HG03460 (cell line): ENCODE measurements at regions not wholly inside any gene's neighbourhood (a gene's known extent, or its start where the extent isn't known, plus 50 kb on each side); places are given as distances from the start of the nearest gene placed in this dataset.

Experiments
- ATAC-seq: cut with Tn5 transposase; IDR thresholded peaks from one replicate; pipeline ENCODE4 v1.9.1; 2021; ENCODE audit not compliant: unreplicated experiment

DNA sequence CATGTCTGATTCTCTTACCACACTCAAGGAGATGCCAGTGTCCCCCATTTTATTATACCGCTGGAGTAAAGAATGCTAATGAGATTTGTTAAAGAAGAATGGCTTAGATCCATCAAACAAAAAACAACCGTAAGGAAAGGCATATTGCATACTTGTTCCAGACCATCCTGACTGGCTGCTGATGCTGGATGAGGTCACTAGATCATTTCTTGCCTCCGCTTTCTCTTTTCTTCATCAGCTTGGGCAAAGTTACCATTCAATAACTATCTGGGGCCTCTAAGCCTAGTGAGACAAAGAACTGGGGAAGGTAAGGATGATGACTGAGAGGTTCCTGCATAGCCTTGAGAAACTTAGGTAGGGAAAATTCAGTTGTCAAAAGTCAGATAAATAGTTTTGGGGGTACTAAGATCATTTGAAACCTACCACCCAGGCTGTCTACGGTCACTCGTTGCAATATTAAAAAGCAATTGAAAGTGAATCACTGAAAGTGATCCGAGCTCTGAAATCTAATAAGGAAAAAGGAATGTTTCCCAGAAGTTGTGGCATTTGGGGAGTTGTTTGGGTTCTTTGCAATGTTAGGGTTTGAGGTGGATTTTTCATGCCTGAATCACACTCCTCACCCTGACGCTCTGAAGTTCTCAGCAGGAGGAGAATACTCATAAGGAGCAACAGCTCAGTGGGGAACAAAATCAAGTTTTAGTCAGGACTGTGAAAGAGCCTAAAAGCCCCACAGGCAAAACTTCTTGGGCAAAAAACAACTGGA, 176.8 kb downstream of the HHIPL2 start:
- no peak for ATAC-seq

GRCh38 chr1:222370081-222370912, 177.6 kb downstream of the HHIPL2 start:
- no peak for ATAC-seq

GRCh38 chr1:222369148-222369547, 178.8 kb downstream of the HHIPL2 start:
- no peak for ATAC-seq

DNA sequence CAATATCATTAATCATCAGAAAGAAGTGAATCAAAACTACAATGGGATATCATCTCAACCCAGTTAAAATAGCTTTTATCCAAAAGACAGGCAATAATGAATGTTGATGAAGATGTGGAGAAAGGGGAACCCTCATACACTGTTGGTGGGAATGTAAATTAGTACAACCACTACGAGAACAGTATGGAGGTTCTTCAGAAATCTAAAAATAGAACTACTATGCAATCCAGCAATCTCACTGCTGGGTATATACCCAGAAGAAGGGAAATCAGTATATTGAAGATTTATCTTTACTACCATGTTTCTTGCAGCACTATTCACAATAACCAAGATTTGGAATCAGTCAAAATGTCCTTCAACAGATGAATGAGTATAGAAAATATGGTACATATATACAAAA, 189.8 kb downstream of the HHIPL2 start:
- ATAC-seq: no peak

DNA sequence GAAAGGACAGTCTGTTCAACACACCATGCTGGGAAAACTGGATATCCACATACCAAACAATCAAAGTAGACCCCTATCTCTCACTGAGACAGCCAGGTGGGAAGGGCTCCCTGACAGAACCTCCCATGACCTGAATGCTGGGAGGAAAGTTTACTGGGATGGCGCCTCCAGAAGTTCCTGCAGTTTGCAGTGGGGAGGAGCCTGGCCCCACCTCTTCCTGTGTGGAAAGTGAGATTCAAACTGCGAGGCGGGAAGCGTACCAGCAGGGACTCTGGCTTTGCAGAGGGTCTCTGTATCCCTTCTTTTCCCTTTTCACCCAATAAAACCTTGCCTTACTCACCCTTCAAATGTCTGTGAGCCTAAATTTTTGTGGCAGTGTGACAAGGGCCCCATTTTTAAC, 190.7 kb downstream of the HHIPL2 start:
- ATAC-seq: no peak

- ATAC-seq: no peak
These were observed 200.3 kb downstream of the HHIPL2 start for GRCh38 chr1:222347627-222348026.

DNA sequence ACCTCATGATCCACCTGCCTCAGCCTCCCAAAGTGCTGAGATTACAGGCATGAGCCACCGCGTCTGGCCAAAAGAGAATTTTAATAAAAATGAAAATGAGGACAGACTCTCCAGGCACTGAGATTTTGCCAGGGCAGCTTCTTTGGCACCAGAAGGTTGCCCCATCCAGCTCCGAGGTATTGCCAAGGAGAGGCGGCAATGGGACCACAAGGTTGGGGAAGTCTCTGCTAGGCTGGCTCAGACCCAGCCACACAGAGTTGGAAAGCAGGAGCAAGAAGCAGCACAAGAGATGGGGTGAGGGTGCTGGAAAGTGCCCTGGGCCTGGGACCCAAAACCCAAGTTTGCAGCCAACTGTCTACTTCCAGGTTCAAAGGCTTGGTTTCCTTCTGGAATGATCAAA, 200.9 kb downstream of the HHIPL2 start:
- ATAC-seq: no peak

DNA sequence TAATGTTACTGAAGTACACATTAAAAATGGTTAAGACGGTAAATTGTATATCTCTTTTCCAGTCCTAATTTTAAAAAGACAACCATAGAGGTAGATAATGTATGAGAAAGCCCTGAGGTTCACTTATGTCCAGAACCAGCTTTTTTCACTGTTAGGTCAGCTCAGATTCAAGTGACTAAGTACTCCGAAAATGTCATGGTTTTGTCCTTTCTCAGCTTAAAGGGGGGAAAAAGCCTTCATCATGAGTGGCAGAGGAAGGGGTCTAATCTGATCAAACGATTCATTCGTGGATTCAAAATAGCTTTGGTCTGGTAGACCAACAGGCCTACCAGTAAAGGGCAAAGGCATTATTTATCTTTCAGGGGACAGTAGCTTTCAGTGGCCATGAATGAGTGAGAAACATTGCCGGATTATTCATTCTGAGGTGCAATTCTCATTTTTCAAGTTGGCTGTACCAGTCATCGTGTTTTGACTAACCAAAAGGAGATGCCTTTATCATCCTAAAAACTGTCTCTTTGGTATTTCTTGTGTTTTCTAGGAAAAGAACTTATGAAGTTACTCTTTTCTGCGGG, 208.4 kb downstream of the HHIPL2 start:
- no peak for ATAC-seq

DNA sequence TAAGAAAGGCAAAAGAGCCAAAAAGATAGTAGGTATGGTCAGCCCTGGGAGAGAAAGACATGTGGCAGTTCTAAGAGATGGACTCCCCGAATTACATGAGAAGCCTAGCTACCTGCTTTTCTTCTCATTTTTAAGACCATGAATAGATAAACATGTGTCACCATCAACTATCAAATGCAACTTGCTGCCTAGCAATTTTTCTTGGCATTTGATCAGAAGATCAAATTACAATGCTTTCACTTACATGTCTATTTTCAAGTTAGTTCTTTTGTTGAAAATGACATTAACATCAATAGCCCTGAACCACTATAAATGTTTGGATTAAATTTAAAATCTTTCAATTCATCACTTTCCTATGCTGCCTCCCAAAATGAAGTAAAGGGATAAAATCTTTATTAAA, 212.3 kb downstream of the HHIPL2 start:
- no peak for ATAC-seq

GRCh38 chr1:222334026-222334680, 213.8 kb downstream of the HHIPL2 start:
- ATAC-seq: no peak

DNA sequence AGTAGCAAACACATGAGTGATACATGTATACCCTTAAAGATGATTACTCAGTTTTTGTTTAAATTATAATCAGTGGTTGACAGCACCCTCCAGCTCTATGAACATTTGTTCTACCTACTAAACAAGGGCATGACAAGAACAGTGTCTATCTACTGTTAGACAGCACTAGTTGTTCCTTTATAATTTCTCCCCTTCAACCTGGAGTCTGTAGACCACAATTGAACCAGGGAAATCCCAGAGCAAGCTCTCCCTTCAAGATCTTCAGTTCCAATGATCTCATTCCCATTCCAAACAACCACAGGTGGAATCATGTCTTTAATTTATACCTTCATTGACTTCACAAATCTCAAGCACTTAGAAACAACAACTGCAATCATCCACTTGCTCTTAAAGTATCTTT, 216.1 kb downstream of the HHIPL2 start:
- no peak for ATAC-seq

DNA sequence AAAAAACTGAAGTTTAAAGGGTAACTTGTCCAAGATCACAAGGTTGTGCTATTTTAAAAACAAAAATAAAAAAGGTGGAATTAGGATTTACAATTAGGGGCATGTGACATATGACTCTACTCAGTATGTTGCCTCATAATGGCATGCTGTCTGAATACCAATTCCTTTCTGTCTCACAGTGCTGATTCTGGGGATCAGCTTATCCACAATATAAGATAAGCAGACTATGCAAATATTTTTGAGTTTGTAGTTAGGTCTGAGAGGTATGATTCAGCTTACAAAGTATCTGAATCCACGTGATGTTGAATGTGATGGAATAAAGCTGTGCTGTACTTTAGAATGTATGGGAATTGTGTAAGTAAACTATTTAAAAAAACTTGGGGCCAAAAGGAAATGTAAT, 216.6 kb downstream of the HHIPL2 start:
- no peak for ATAC-seq

DNA sequence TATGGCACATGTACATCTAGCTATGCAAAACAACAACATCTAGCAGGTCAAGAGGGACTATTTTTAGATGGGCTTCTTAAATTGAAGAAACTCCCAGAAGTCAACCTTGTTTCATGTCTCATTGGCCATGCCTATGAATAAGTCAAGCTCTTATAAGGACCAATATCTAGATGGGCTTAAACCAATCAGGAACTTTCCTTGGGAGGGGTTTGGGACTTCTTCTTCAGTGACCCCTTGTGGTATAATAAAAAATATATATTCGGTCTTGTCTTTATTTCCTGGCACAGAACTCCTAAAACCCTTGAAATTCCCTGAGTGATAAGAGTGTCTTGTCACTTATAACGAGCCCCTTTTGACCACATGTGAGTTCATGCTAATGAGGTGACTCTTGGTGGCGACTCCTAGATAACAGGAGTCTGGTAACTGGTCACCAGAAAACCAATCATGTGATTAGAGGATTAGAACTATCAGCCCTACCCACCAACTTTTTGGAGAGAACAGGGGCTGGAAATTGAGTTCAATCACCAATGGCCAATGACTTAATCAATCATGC, 218.3 kb downstream of the HHIPL2 start:
- ATAC-seq: no peak

GRCh38 chr1:222326710-222327036, 221.2 kb downstream of the HHIPL2 start:
- ATAC-seq: no peak

DNA sequence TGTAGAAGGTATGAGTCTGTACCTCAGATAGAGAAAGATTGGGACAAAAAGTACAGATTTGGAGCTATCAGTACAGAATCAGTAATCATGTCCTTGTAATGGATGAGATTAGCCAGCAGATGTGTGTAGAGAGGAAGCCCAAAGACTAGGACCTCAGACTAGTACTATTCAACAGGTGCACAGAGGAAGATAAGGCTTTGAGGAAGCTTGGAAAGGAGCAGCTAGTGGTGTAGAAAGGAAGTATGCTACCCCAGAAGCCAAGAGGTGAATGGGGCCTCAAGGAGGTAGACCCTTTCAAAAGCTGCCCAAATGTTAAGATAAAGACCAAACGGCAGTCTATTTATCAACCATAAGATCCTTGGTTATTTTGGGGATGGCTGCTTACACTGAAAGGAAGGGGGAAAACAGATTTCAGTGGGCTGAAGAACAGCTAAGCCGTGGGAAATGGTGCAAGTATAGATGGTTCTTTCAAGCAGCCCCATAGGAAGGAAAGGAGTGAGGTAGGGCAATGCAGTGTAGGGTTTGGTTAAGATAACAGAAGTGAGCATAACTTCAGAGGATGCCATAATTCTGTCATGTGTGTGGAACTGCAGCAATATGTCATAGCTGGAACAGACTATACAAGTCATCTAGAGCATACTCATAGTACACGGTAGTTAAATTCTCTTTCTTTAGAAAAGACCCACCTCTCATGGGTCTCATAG, 221.7 kb downstream of the HHIPL2 start:
- ATAC-seq: no peak

- ATAC-seq: no peak
These were observed 222.4 kb downstream of the HHIPL2 start for GRCh38 chr1:222325506-222325905.

DNA sequence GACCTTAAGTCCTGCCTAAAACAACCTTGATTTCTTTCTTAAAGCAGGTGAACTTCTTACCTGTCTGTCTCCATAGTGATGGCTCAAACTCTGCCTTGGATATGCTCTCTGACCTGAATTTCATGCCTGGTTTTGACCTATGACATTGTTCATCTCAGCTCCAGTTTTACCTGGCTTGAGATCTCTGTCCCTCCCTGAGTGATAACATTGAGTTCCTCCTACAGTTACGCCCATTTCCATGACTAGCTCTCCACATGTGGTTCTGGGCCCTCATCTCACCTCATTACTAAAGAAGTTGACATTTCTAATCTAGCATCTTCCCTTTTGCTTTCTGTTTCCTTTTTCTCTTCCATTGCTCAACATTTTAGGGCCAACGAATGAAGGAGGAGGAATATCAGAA, 233.1 kb downstream of the HHIPL2 start:
- ATAC-seq: no peak

DNA sequence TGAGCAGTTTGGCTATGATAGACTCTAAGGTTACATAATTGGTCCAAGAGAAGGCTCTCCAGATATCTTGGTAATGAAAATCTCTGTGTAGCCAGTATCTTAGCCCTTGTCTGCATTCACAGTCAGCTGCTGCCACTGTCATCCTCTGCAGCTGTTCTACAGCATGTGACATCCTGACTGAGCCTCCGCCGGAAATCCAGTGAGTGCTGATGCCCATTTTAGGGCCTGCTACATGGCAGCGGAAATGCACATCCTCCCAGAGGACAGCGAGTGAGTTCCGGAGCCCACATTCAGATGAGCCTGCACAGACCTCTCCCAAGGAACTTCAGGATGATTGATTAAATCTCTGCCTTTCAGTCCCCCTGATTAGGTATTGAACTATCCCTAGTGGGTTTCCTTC, 237.1 kb downstream of the HHIPL2 start:
- ATAC-seq: no peak

GRCh38 chr1:222307621-222308020, 240.3 kb downstream of the HHIPL2 start:
- no peak for ATAC-seq

DNA sequence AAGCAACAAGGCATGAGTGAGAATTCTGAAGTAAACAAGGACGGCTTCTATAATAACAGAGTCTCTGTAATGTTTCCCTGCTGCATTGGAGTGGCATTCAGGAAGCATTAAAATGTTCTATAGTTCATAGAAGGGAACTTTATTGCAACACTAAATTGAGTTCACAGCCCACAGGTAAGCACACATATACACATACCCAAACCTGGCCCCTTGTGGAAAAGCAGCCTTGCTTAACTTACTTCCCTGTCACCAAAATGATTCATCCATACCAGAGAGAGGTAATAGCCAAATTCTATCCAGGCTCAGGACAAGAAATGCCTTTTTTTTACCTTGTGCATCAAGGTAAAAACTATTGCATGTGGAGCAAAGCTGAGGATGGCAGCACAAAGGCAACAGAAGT, 241.4 kb downstream of the HHIPL2 start:
- ATAC-seq: no peak

- ATAC-seq: no peak
These were observed 241.9 kb downstream of the HHIPL2 start for GRCh38 chr1:222306011-222306410.
